HG03469 (cell line): ENCODE measurements at regions not wholly inside any gene's neighbourhood (a gene's known extent, or its start where the extent isn't known, plus 50 kb on each side); places are given as distances from the start of the nearest gene placed in this dataset.

ENCODE experiments used
- ATAC-seq: cut with Tn5 transposase; IDR thresholded peaks from one replicate; pipeline ENCODE4 v1.9.1; 2021; ENCODE audit warnings: mild to moderate bottlenecking, moderate library complexity, moderate number of reproducible peaks; ENCODE audit not compliant: unreplicated experiment

- ATAC-seq: no peak
These were observed 2020.9 kb downstream of the MAT2B start for GRCh38 chr5:165526357-165526756.

GRCh38 chr5:165527577-165527976, 2022.2 kb downstream of the MAT2B start:
- no peak for ATAC-seq

GRCh38 chr5:165538065-165538464, 2032.6 kb downstream of the MAT2B start:
- ATAC-seq: no peak

GRCh38 chr5:165559645-165560044, 2054.2 kb downstream of the MAT2B start:
- ATAC-seq: no peak

GRCh38 chr5:165560648-165561047, 2055.2 kb downstream of the MAT2B start:
- ATAC-seq: no peak

- ATAC-seq: no peak
These were observed 2060.5 kb downstream of the MAT2B start for GRCh38 chr5:165565911-165566310.

- no peak for ATAC-seq
These were observed 2064.1 kb downstream of the MAT2B start for GRCh38 chr5:165569551-165569950.

GRCh38 chr5:165573445-165573844, 2068.0 kb downstream of the MAT2B start:
- no peak for ATAC-seq

GRCh38 chr5:165574100-165574499, 2068.7 kb downstream of the MAT2B start:
- ATAC-seq: no peak

- no peak for ATAC-seq
These were observed 2071.4 kb downstream of the MAT2B start for GRCh38 chr5:165576678-165577275.

- ATAC-seq: no peak
These were observed 2074.5 kb downstream of the MAT2B start for GRCh38 chr5:165579911-165580310.

- no peak for ATAC-seq
These were observed 2089.3 kb downstream of the MAT2B start for GRCh38 chr5:165594693-165595092.

- no peak for ATAC-seq
These were observed 2097.1 kb downstream of the MAT2B start for GRCh38 chr5:165602529-165602928.

- ATAC-seq: no peak
These were observed 2101.6 kb downstream of the MAT2B start for GRCh38 chr5:165607026-165607425.

- no peak for ATAC-seq
These were observed 2104.5 kb downstream of the MAT2B start for GRCh38 chr5:165609871-165610270.

- ATAC-seq: no peak
These were observed 2111.3 kb downstream of the MAT2B start for GRCh38 chr5:165616490-165617405.

GRCh38 chr5:165617491-165617890, 2112.1 kb downstream of the MAT2B start:
- no peak for ATAC-seq

- ATAC-seq: no peak
These were observed 2115.0 kb downstream of the MAT2B start for GRCh38 chr5:165620394-165620793.

- ATAC-seq: no peak
These were observed 2117.6 kb downstream of the MAT2B start for GRCh38 chr5:165622864-165623536.

- no peak for ATAC-seq
These were observed 2118.9 kb downstream of the MAT2B start for GRCh38 chr5:165624166-165624946.

- ATAC-seq: no peak
These were observed 2120.7 kb downstream of the MAT2B start for GRCh38 chr5:165626161-165626560.
